Gastroesophageal sphincter (tissue), 4 donors: ENCODE measurements at regions not wholly inside any gene's neighbourhood (a gene's known extent, or its start where the extent isn't known, plus 50 kb on each side); places are given as distances from the start of the nearest gene placed in this dataset.

ENCODE experiments used
- ATAC-seq: fragments of 150-250 bp; one replicate; pipeline ENCODE4 v1.9.1; 2016; ENCODE audit warnings: mild to moderate bottlenecking, moderate library complexity
- H3K27ac ChIP-seq, 4 donors: fragments of 200-600 bp; sonication (generic) in 3 of 4; 1 replicate in 3 of 4; 2 replicates in 1 of 4; pipeline ENCODE4 v1.5.1; 2016 to 2019
- H3K27me3 ChIP-seq: fragments of 200-600 bp; sonication (generic); one replicate; pipeline ENCODE4 v1.5.1; 2019
- H3K36me3 ChIP-seq, 2 donors: fragments of 200-600 bp; sonication (generic); one replicate each; pipeline ENCODE4 v1.5.1; 2019; ENCODE audit warnings: control low read depth in 1 of 2
- H3K4me1 ChIP-seq, 3 donors: fragments of 200-600 bp; sonication (generic); 1 replicate in 2 of 3; 2 replicates in 1 of 3; pipeline ENCODE4 v1.5.1; 2016 to 2019; ENCODE audit warnings: control low read depth in 2 of 3
- H3K4me3 ChIP-seq, 2 donors: fragments of 200-600 bp; sonication (generic); one replicate each; pipeline ENCODE4 v1.5.1; 2019; ENCODE audit warnings: mild to moderate bottlenecking in 1 of 2, moderate library complexity in 1 of 2
- H3K9me3 ChIP-seq, 3 donors: fragments of 200-600 bp; sonication (generic); one replicate each; pipeline ENCODE4 v1.5.1; 2017 to 2019; ENCODE audit warnings: control low read depth in 2 of 3
- EP300 ChIP-seq: sonication (generic); formaldehyde crosslinking; IDR thresholded peaks from one replicate; pipeline ENCODE4 v1.6.1; 2017; ENCODE audit warnings: antibody characterized with exemption, mild to moderate bottlenecking
- POLR2A ChIP-seq, 2 donors: fragments of 450-650 bp; IDR thresholded peaks; one replicate each; pipeline ENCODE4 v1.6.1; 2017; ENCODE audit warnings: antibody characterized with exemption in 2 of 2, mild to moderate bottlenecking in 2 of 2, moderate library complexity in 1 of 2
- POLR2AphosphoS5 ChIP-seq: sonication (generic); formaldehyde crosslinking; IDR thresholded peaks from one replicate; pipeline ENCODE4 v1.6.1; 2017; ENCODE audit warnings: antibody characterized with exemption
- WGBS, 2 donors: methylation state at CpG; one replicate each; pipeline ENCODE4 v1.1.5; 2018; ENCODE audit warnings: low coverage in 1 of 2; 5-methylcytosine and 5-hydroxymethylcytosine counted together
- TF ChIP-seq, protein P1 (sequence below), 4 experiments: fragments of 200-600 bp in 2 of 4; fragments of 450-650 bp in 2 of 4; sonication (generic) in 1 of 4; IDR thresholded peaks; one replicate each; pipeline ENCODE4 v1.5.1; 2017 to 2019; ENCODE audit warnings: antibody characterized with exemption in 4 of 4, mild to moderate bottlenecking in 2 of 4, moderate library complexity in 2 of 4

DNA sequence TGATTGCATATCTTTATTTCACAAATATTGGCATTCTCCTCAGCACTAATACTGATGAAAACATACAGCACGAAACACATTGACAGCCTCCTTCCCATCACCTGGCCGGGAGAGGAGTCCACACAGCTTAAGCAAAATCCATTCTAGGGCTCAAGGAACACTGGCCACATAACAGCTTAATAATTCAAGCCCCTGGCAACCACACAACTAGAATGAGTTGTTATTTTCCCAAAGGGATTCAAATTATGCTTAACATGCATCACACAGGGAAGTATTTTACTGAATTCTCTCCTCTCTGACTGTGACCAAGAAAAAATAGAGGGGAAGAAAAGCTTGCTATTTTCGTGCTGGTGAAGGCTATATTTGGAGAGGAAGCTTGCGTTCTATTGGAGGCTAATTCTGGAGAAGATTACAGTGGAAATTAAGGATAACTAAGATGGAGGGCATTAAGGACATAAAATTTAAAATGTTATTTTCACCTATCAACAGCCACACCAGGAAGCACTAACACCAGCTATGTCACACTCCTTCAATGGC lies 198.5 kb downstream of the ADGRG6 start:
- H3K4me3 ChIP-seq, result no peak overlapping the region
- TF ChIP-seq POLR2AphosphoS5 (no peak), POLR2A (IDR thresholded peaks at IDR 0.05) (no peak), EP300 (no peak)
- TF ChIP-seq, protein P1, sequence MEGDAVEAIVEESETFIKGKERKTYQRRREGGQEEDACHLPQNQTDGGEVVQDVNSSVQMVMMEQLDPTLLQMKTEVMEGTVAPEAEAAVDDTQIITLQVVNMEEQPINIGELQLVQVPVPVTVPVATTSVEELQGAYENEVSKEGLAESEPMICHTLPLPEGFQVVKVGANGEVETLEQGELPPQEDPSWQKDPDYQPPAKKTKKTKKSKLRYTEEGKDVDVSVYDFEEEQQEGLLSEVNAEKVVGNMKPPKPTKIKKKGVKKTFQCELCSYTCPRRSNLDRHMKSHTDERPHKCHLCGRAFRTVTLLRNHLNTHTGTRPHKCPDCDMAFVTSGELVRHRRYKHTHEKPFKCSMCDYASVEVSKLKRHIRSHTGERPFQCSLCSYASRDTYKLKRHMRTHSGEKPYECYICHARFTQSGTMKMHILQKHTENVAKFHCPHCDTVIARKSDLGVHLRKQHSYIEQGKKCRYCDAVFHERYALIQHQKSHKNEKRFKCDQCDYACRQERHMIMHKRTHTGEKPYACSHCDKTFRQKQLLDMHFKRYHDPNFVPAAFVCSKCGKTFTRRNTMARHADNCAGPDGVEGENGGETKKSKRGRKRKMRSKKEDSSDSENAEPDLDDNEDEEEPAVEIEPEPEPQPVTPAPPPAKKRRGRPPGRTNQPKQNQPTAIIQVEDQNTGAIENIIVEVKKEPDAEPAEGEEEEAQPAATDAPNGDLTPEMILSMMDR (IDR thresholded peaks at IDR 0.05), result no peak
- H3K9me3 ChIP-seq, result peaks cover 0 to 15% (median 0%) of the 10 kb centered on the region in 3 donors
- peaks cover 0 to 15% (median 0%) of the 10 kb centered on the region in 3 donors for H3K4me1 ChIP-seq
- H3K36me3 ChIP-seq, result no peaks in the 10 kb centered on the region
- 11 to 20% methylated on average over 3 to 4 of the region's 4 CpGs for WGBS, 2 donors
- no peaks in the 10 kb centered on the region for H3K27me3 ChIP-seq
- ATAC-seq, result peak; percentile 39
- H3K27ac ChIP-seq, result no peak overlapping the region

- H3K4me3 ChIP-seq, result no peak overlapping the region
- H3K36me3 ChIP-seq, result no peaks in the 10 kb centered on the region
- 89 to 100% methylated on average over 1 to 3 of the region's 3 CpGs for WGBS, 2 donors
- TF ChIP-seq, protein P1 (IDR thresholded peaks at IDR 0.05), result no peak
- TF ChIP-seq POLR2A (IDR thresholded peaks at IDR 0.05), result no peak
- TF ChIP-seq EP300, result no peak
- TF ChIP-seq POLR2AphosphoS5, result no peak
- no peak overlapping the region for H3K27ac ChIP-seq
- H3K4me1 ChIP-seq, result peaks cover 0 to 15% (median 0%) of the 10 kb centered on the region in 3 donors
- peaks cover 0 to 15% (median 0%) of the 10 kb centered on the region in 3 donors for H3K9me3 ChIP-seq
- no peak for ATAC-seq
- H3K27me3 ChIP-seq, result no peaks in the 10 kb centered on the region
These were observed 200.0 kb downstream of the ADGRG6 start for GRCh38 chr6:142501795-142502194.

DNA sequence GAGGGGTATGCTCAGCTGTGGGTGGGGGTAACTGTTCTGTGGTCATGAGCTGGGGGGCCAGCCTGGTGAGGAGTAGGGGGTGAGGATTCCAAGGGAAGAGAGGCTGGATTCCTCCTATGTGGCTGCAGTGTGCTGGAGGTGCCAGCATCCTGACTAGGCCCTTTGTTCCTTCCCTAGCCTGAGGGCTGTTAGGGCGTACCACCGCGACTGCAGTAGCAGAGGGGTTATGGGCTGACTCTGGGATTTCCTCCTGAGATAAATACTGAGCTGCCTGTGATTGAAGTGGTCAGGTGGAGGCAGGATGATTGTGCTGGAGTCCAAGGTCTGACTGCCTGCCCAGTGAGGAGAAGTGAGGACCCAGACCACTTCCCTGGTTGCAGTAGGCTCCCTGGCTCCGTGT lies 205.3 kb downstream of the ADGRG6 start:
- H3K9me3 ChIP-seq, result peaks cover 0 to 19% (median 0%) of the 10 kb centered on the region in 3 donors
- no peak overlapping the region for H3K4me3 ChIP-seq
- WGBS, 2 donors, result 63% methylated on average over 1 of the region's 4 CpGs; no CpG with 5 or more reads in 1 of the 2 donors
- no peaks in the 10 kb centered on the region for H3K4me1 ChIP-seq
- no peaks in the 10 kb centered on the region for H3K27me3 ChIP-seq
- ATAC-seq, result peak; percentile 22
- no peak for TF ChIP-seq EP300
- TF ChIP-seq POLR2AphosphoS5, result no peak
- TF ChIP-seq, protein P1 (IDR thresholded peaks at IDR 0.05), result no peak
- TF ChIP-seq POLR2A (IDR thresholded peaks at IDR 0.05), result no peak
- no peak overlapping the region for H3K27ac ChIP-seq
- H3K36me3 ChIP-seq, result no peaks in the 10 kb centered on the region

- H3K27ac ChIP-seq, result no peak overlapping the region
These were observed 208.4 kb downstream of the ADGRG6 start for GRCh38 chr6:142510211-142510610.

More at GRCh38 chr6:142510211-142510610, 208.4 kb downstream of the ADGRG6 start:
- TF ChIP-seq, protein P1 (IDR thresholded peaks at IDR 0.05), result no peak
- no peak for TF ChIP-seq POLR2AphosphoS5
- TF ChIP-seq EP300, result no peak
- TF ChIP-seq POLR2A (IDR thresholded peaks at IDR 0.05), result no peak
- ATAC-seq, result no peak
- WGBS, 2 donors, result 27 to 44% methylated on average over 3 of the region's 3 CpGs
- no peaks in the 10 kb centered on the region for H3K27me3 ChIP-seq
- no peaks in the 10 kb centered on the region for H3K4me1 ChIP-seq
- H3K9me3 ChIP-seq, result peaks cover 0 to 4% (median 0%) of the 10 kb centered on the region in 3 donors
- H3K4me3 ChIP-seq, result no peak overlapping the region
- H3K36me3 ChIP-seq, result no peaks in the 10 kb centered on the region
